Hepatocyte (in vitro differentiated cells): ENCODE measurements at regions not wholly inside any gene's neighbourhood (a gene's known extent, or its start where the extent isn't known, plus 50 kb on each side); places are given as distances from the start of the nearest gene placed in this dataset.
"Not testable (repeated sequence)": the region's sequence is repeated elsewhere in the genome, so short reads cannot be mapped to it uniquely, and the experiment has no call there.

Experiments used
- DNase-seq: peaks from one replicate; pipeline ENCODE4 v3.0.0-alpha.2; 2016; ENCODE audit warnings: low spot score
- H2AFZ ChIP-seq: fragments of 200-600 bp; sonication (generic); 2 replicates; pipeline ENCODE4 v1.6.0; 2016; ENCODE audit warnings: antibody characterized with exemption, mild to moderate bottlenecking
- H3K27ac ChIP-seq: fragments of 200-600 bp; sonication (generic); 2 replicates; pipeline ENCODE4 v1.5.1; 2016; ENCODE audit warnings: mild to moderate bottlenecking
- H3K27me3 ChIP-seq: fragments of 200-600 bp; sonication (generic); 2 replicates; pipeline ENCODE4 v1.6.1; 2016
- H3K36me3 ChIP-seq: fragments of 200-600 bp; sonication (generic); replicated peaks from 2 replicates; pipeline ENCODE4 v1.5.1; 2016; ENCODE audit warnings: low read depth; ENCODE audit not compliant: insufficient read depth
- H3K4me1 ChIP-seq: fragments of 200-600 bp; sonication (generic); 2 replicates; pipeline ENCODE4 v1.5.1; 2016; ENCODE audit warnings: mild to moderate bottlenecking, moderate library complexity; ENCODE audit not compliant: insufficient read depth
- H3K4me2 ChIP-seq: fragments of 200-600 bp; sonication (generic); 2 replicates; pipeline ENCODE4 v1.6.0; 2016
- H3K4me3 ChIP-seq: fragments of 200-600 bp; sonication (generic); 2 replicates; pipeline ENCODE4 v1.5.1; 2016; ENCODE audit warnings: mild to moderate bottlenecking
- H3K79me2 ChIP-seq: fragments of 200-600 bp; sonication (generic); 2 replicates; pipeline ENCODE4 v1.6.0; 2017; ENCODE audit warnings: mild to moderate bottlenecking
- H3K9me2 ChIP-seq: fragments of 200-600 bp; sonication (generic); replicated peaks from 2 replicates; pipeline ENCODE4 v1.6.0; 2017; ENCODE audit warnings: mild to moderate bottlenecking; ENCODE audit not compliant: insufficient read depth
- H3K9me3 ChIP-seq: fragments of 200-600 bp; sonication (generic); 2 replicates; pipeline ENCODE4 v1.5.1; 2016; ENCODE audit warnings: low read depth, mild to moderate bottlenecking
- H4K20me1 ChIP-seq: fragments of 200-600 bp; sonication (generic); 2 replicates; pipeline ENCODE4 v1.6.0; 2016; ENCODE audit warnings: mild to moderate bottlenecking; ENCODE audit not compliant: insufficient read depth, poor library complexity, severe bottlenecking
- EZH2 ChIP-seq: fragments of 200-600 bp; sonication (generic); IDR thresholded peaks from 2 replicates; pipeline ENCODE4 v1.6.1; 2016; ENCODE audit warnings: antibody characterized with exemption, mild to moderate bottlenecking, borderline replicate concordance
- EZH2phosphoT487 ChIP-seq: fragments of 200-600 bp; sonication (generic); IDR thresholded peaks from one replicate; pipeline ENCODE4 v1.6.1; 2018; ENCODE audit warnings: antibody characterized with exemption, mild to moderate bottlenecking, low read depth, moderate library complexity; ENCODE audit not compliant: unreplicated experiment, severe bottlenecking
- WGBS: methylation state at CpG from one replicate; pipeline ENCODE4 v1.1.6; 2016; ENCODE audit warnings: low lambda C conversion rate; ENCODE audit errors: missing lambda C conversion rate; 5-methylcytosine and 5-hydroxymethylcytosine counted together
- TF ChIP-seq, protein P1 (sequence below): fragments of 200-600 bp; sonication (generic); IDR thresholded peaks from 2 replicates; pipeline ENCODE4 v1.5.1; 2016; ENCODE audit warnings: antibody characterized with exemption, mild to moderate bottlenecking; ENCODE audit not compliant: poor library complexity

DNA sequence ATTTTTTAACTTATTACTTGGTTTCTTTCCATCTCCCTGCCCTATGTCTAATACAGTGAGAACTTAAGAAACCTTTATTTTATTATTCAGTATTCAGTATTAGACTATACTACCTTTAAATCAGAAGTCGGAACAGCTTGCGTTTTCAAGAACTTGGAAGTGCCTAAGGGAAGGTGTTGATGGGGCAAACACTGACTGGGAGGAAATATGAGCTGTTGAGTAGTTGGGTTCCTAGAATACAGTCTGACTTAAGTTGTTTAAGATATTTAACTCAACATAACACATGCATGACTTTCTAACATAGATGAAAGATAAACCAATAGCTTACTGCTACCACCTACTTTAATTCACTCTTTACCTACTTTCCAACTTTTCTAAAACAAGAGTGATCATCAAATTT lies 1048.1 kb downstream of the ROBO2 start:
- no peak overlapping the region for H3K4me3 ChIP-seq
- WGBS: 94% methylated on average over 2 of the region's 2 CpGs
- no peaks in the 10 kb centered on the region for H3K79me2 ChIP-seq
- H4K20me1 ChIP-seq: no peaks in the 10 kb centered on the region
- H3K4me2 ChIP-seq: no peak overlapping the region
- DNase-seq: no peak
- no peak overlapping the region for H2AFZ ChIP-seq
- H3K4me1 ChIP-seq: no peaks in the 10 kb centered on the region
- H3K27ac ChIP-seq: no peak overlapping the region
- H3K9me3 ChIP-seq: no peaks in the 10 kb centered on the region
- H3K36me3 ChIP-seq: no peaks in the 10 kb centered on the region
- no peaks in the 10 kb centered on the region for H3K27me3 ChIP-seq
- no peak for TF ChIP-seq EZH2phosphoT487
- no peak for TF ChIP-seq EZH2
- TF ChIP-seq, protein P1, sequence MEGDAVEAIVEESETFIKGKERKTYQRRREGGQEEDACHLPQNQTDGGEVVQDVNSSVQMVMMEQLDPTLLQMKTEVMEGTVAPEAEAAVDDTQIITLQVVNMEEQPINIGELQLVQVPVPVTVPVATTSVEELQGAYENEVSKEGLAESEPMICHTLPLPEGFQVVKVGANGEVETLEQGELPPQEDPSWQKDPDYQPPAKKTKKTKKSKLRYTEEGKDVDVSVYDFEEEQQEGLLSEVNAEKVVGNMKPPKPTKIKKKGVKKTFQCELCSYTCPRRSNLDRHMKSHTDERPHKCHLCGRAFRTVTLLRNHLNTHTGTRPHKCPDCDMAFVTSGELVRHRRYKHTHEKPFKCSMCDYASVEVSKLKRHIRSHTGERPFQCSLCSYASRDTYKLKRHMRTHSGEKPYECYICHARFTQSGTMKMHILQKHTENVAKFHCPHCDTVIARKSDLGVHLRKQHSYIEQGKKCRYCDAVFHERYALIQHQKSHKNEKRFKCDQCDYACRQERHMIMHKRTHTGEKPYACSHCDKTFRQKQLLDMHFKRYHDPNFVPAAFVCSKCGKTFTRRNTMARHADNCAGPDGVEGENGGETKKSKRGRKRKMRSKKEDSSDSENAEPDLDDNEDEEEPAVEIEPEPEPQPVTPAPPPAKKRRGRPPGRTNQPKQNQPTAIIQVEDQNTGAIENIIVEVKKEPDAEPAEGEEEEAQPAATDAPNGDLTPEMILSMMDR: no peak
- no peaks in the 10 kb centered on the region for H3K9me2 ChIP-seq

GRCh38 chr3:78090382-78090781 lies 1050.5 kb downstream of the ROBO2 start:
- no peaks in the 10 kb centered on the region for H3K9me3 ChIP-seq
- no peaks in the 10 kb centered on the region for H3K79me2 ChIP-seq
- DNase-seq: no peak
- H3K4me3 ChIP-seq: no peak overlapping the region
- H3K27ac ChIP-seq: no peak overlapping the region
- H3K9me2 ChIP-seq: no peaks in the 10 kb centered on the region
- H3K4me2 ChIP-seq: no peak overlapping the region
- TF ChIP-seq EZH2phosphoT487 (no peak), EZH2 (no peak)
- TF ChIP-seq, protein P1: no peak
- WGBS: 98% methylated on average over 3 of the region's 3 CpGs
- no peak overlapping the region for H2AFZ ChIP-seq
- H3K36me3 ChIP-seq: no peaks in the 10 kb centered on the region
- H3K27me3 ChIP-seq: no peaks in the 10 kb centered on the region
- no peaks in the 10 kb centered on the region for H3K4me1 ChIP-seq
- H4K20me1 ChIP-seq: no peaks in the 10 kb centered on the region

GRCh38 chr3:78091478-78092119 lies 1051.7 kb downstream of the ROBO2 start:
- H3K36me3 ChIP-seq: no peaks in the 10 kb centered on the region
- WGBS: 51% methylated on average over 2 of the region's 2 CpGs
- H3K27me3 ChIP-seq: no peaks in the 10 kb centered on the region
- H3K4me2 ChIP-seq: no peak overlapping the region
- H3K79me2 ChIP-seq: no peaks in the 10 kb centered on the region
- no peaks in the 10 kb centered on the region for H3K9me3 ChIP-seq
- peak; percentile 17 for DNase-seq
- H2AFZ ChIP-seq: no peak overlapping the region
- TF ChIP-seq, protein P1: no peak
- no peak for TF ChIP-seq EZH2
- TF ChIP-seq EZH2phosphoT487: no peak
- H3K4me3 ChIP-seq: no peak overlapping the region
- H4K20me1 ChIP-seq: no peaks in the 10 kb centered on the region
- no peaks in the 10 kb centered on the region for H3K9me2 ChIP-seq
- no peaks in the 10 kb centered on the region for H3K4me1 ChIP-seq
- H3K27ac ChIP-seq: no peak overlapping the region

DNA sequence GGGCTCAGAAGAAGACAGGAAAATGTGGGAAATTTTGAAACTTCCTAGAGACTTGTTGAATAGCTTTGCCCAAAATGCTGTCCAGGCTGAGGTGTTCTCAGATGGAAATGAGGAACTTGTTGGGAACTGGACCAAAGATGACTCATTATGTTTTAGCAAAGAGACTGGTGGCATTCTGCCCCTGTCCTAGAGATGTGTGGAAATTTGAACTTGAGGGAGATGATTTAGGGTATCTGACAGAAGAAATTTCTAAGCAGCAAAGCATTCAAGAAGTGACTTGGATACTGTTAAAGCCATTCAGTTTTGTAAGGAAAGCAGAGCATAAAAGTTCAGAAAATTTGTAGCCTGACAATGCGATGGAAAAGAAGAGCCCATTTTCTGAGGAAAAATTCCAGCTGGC lies 1052.7 kb downstream of the ROBO2 start:
- not testable (repeated sequence) for H3K9me3 ChIP-seq, H4K20me1 ChIP-seq, H3K4me1 ChIP-seq, H3K4me2 ChIP-seq, H3K27ac ChIP-seq, H2AFZ ChIP-seq, H3K79me2 ChIP-seq, H3K4me3 ChIP-seq, H3K36me3 ChIP-seq, H3K27me3 ChIP-seq, H3K9me2 ChIP-seq, DNase-seq
- WGBS: 86% methylated on average over 1 of the region's 1 CpG
